Naive thymus-derived CD8-positive, alpha-beta T cell (primary cell): ENCODE measurements at regions not wholly inside any gene's neighbourhood (a gene's known extent, or its start where the extent isn't known, plus 50 kb on each side); places are given as distances from the start of the nearest gene placed in this dataset.

Source experiments
- ATAC-seq, 2 donors: fragments of 150-1000 bp; cut with Tn5 transposase in 1 of 2; sonication (Bioruptor Pico), chemical (Tn5 transposase) in 1 of 2; 1 replicate in 1 of 2; 2 replicates in 1 of 2; pipeline ENCODE4 v1.10.0; 2021; ENCODE audit warnings: mild to moderate bottlenecking in 2 of 2, moderate library complexity in 2 of 2
- POLR2A ChIA-PET: fragments of 350-600 bp; sonication (Branson Sonifier 250); formaldehyde crosslinking; loops from one replicate; lab custom pipeline; 2021; ENCODE audit warnings: antibody characterized with exemption; lab: Charles Lee
- DNase-seq, 10 donors: peaks; one replicate each; pipeline versions ENCODE4 v3.0.0 to v3.0.0-alpha.2; 2020 to 2022
- H3K27ac Mint-ChIP-seq, 10 donors: one replicate each; pipeline ENCODE4 v1.8.0; 2020 to 2022; ENCODE audit warnings: mild to moderate bottlenecking in 10 of 10, mixed read lengths in 10 of 10, moderate library complexity in 4 of 10, inconsistent platforms in 1 of 10
- H3K27me3 Mint-ChIP-seq, 5 donors: one replicate each; pipeline ENCODE4 v1.8.0; 2021 to 2022; ENCODE audit warnings: mixed read lengths in 5 of 5
- H3K36me3 Mint-ChIP-seq, 3 donors: one replicate each; pipeline ENCODE4 v1.8.0; 2020 to 2022; ENCODE audit warnings: mixed read lengths in 3 of 3, mild to moderate bottlenecking in 2 of 3, inconsistent platforms in 1 of 3
- H3K4me1 Mint-ChIP-seq, 4 donors: one replicate each; pipeline ENCODE4 v1.8.0; 2021 to 2022; ENCODE audit warnings: mixed read lengths in 4 of 4
- H3K4me3 Mint-ChIP-seq, 10 donors: one replicate each; pipeline ENCODE4 v1.8.0; 2020 to 2022; ENCODE audit warnings: mild to moderate bottlenecking in 10 of 10, mixed read lengths in 10 of 10, moderate library complexity in 6 of 10, inconsistent platforms in 1 of 10
- H3K9me3 Mint-ChIP-seq, 9 donors: one replicate each; pipeline ENCODE4 v1.8.0; 2020 to 2022; ENCODE audit warnings: mixed read lengths in 9 of 9, mild to moderate bottlenecking in 3 of 9, inconsistent platforms in 1 of 9, moderate library complexity in 1 of 9

DNA sequence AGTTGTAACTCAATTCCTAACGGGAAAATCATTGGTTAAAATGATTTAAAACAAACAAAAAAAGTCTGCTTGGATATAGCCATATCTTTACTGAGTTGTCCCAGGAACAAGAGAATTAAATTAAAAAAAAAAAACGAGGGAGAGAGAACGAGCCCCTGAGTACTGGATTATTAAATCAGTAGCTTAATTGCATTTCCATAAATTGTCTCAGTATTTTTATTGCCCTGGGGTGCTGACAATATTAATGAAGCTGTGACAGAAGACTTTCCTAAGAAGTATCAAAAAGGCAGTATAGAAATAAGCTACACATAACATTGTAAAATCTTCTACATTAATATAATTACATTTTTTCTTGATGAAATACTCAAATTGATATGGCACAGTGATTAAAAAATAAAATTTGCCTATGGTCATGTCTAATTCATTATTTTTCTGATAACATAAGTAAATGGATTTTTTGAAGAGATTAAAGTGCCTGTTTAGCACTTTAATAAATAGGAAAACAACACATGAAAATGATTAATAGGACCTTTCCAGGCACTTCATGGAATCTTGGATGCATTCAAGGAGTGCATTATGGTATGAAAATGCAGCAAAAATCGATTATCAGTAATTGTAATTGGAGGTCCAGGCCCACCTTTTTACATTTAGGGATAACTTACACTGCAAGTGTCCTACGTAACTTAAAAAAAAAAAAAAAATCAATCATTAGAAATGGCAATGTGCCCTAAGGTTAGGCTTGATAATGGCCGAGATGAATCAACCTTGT, 2233.4 kb downstream of the ARAP2 start:
- no peak for DNase-seq
- ATAC-seq, result no peak
- POLR2A ChIA-PET, result no interaction called here
- Mint-ChIP-seq H3K36me3 (no peaks in the 10 kb centered on the region), H3K27me3 (no peaks in the 10 kb centered on the region), H3K4me3 (no peak overlapping the region), H3K9me3 (peaks cover 0 to 19% (median 1%) of the 10 kb centered on the region in 9 donors), H3K4me1 (no peaks in the 10 kb centered on the region), H3K27ac (no peak overlapping the region)

DNA sequence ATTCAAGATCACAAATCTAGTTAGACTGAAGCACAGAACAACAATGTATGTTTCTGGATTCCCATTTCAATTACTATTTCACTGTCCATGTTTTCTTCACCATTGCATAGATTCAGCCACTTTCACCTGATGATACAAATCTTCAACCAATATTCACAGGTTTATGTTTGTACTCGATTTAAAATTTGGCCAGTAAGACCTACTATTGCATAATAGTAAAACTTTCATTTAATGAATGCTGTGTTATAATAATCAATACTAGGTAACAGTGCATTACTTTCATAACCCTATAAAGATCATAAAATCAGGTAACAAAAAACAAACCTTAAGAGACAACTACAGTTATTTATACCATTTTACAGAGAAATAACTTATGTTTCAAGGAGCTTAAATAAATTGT, 2209.1 kb downstream of the ARAP2 start:
- H3K9me3 Mint-ChIP-seq, result peaks cover 0 to 25% (median 4%) of the 10 kb centered on the region in 9 donors

DNA sequence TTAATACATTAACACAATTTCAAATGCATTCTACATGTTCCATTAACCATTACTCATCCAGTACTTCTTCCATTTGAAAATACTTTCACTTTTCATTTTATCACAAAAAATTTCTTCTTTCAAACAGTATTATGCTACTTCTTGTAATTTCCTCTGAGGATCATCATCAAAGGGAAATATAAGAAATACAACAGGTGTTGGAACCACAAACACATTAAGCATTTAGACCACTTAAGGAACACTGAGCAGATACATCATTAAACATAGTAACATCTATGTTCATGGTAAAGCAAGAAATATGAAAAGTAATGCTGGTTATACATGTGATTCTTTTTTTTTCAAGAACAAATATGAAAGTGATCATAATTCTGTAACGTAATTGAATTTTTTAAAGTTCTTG, 2207.0 kb downstream of the ARAP2 start:
- Mint-ChIP-seq H3K4me1 (no peaks in the 10 kb centered on the region), H3K27me3 (no peaks in the 10 kb centered on the region), H3K36me3 (no peaks in the 10 kb centered on the region), H3K9me3 (peaks cover 0 to 19% (median 4%) of the 10 kb centered on the region in 9 donors), H3K27ac (no peak overlapping the region), H3K4me3 (no peak overlapping the region)
- ATAC-seq (no peak), DNase-seq (no peak)
- POLR2A ChIA-PET, result no interaction called here

More for the DNA sequence above, 2209.1 kb downstream of the ARAP2 start:
- Mint-ChIP-seq H3K4me1 (no peaks in the 10 kb centered on the region), H3K36me3 (no peaks in the 10 kb centered on the region), H3K4me3 (no peak overlapping the region), H3K27ac (no peak overlapping the region), H3K27me3 (no peaks in the 10 kb centered on the region)
- POLR2A ChIA-PET, result no interaction called here
- ATAC-seq (no peak), DNase-seq (no peak)

DNA sequence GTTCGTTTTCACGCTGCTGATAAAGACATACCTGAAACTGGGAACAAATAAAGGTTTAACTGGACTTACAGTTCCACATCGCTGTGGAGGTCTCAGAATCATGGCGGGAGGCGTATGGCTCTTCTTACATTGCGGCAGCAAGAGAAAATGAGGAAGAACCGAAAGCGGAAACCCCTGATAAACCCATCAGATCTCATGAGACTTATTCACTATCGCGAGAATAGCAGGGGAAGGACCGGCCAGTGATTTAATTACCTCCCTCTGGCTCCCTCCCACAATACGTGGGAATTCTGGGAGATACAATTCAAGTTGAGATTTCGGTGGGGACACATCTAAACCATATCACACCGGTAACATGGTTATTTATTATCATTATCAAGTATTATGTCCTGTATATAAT, 2204.5 kb downstream of the ARAP2 start:
- no peaks in the 10 kb centered on the region for H3K4me1 Mint-ChIP-seq
- no peak overlapping the region for H3K4me3 Mint-ChIP-seq
- H3K27ac Mint-ChIP-seq, result no peak overlapping the region
- DNase-seq (no peak), ATAC-seq (no peak)
- peaks cover 0 to 12% (median 3%) of the 10 kb centered on the region in 9 donors for H3K9me3 Mint-ChIP-seq
- POLR2A ChIA-PET, result no interaction called here
- no peaks in the 10 kb centered on the region for H3K27me3 Mint-ChIP-seq
- H3K36me3 Mint-ChIP-seq, result no peaks in the 10 kb centered on the region

DNA sequence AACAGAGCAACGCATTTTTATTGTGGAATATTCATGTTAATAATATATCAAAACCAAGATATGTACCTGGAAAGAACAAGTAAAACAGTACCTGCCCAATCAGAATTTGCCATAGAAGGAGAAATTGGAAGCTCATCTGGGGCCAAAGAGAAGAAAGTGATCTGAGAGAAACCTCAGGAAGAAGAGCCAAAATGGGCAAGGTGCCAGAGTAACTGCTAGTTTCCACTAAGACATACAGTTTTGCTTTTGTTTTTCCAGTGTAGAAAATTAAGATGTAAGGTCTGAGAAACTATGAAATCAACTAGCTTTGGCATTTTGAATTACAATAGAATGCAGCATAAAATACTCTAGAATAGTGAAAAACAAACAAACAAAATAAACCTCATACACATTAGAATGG, 2201.2 kb downstream of the ARAP2 start:
- no peak overlapping the region for H3K4me3 Mint-ChIP-seq
- no peak overlapping the region for H3K27ac Mint-ChIP-seq
- H3K27me3 Mint-ChIP-seq, result no peaks in the 10 kb centered on the region
- H3K9me3 Mint-ChIP-seq, result peaks cover 0 to 21% (median 4%) of the 10 kb centered on the region in 9 donors
- POLR2A ChIA-PET, result no interaction called here
- ATAC-seq (no peak), DNase-seq (no peak)
- no peaks in the 10 kb centered on the region for H3K36me3 Mint-ChIP-seq
- no peaks in the 10 kb centered on the region for H3K4me1 Mint-ChIP-seq

DNA sequence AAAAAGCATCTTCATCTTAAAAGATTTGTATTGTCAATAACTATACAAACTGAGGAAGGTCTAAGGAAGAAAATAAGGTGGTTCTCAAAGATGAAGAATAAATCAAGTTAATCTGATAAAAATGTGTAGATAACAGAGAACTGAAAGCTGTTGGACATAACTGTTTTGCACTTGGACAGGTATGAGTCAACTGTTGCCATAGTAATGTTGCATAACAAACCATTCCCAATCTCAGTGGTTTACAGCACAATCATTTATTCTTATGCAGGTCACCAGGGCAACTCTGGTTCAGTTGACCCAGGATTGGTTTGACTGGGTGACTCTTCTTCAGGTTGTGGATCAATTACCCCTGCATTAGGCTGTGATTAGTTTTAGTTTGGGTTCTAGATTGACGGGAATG, 2197.7 kb downstream of the ARAP2 start:
- Mint-ChIP-seq H3K9me3 (peaks cover 0 to 18% (median 4%) of the 10 kb centered on the region in 9 donors), H3K4me3 (no peak overlapping the region), H3K27me3 (no peaks in the 10 kb centered on the region), H3K4me1 (no peaks in the 10 kb centered on the region), H3K36me3 (no peaks in the 10 kb centered on the region), H3K27ac (no peak overlapping the region)
- ATAC-seq, result no peak
- POLR2A ChIA-PET, result no interaction called here
- DNase-seq, result no peak

DNA sequence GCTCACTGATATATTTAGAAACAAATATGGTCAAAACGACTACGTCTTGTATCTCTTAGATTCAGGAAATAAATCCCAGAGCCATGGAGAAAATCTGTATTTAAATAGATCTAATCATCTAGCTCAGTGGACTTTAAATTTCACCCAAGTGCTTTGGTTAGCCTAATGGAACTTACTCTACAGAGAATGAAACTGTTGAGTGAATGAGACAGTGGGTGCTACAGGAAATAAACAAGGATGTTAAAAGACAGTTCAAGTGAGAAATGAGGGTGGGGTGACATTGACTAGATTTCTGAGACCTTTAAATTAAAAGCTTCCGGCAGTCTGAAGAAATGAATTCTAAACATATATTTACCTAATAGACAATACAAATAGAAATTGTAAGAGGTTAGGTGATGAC, 2197.0 kb downstream of the ARAP2 start:
- POLR2A ChIA-PET, result no interaction called here
- ATAC-seq, result no peak
- no peak overlapping the region for H3K4me3 Mint-ChIP-seq
- H3K36me3 Mint-ChIP-seq, result no peaks in the 10 kb centered on the region
- DNase-seq, result no peak
- H3K4me1 Mint-ChIP-seq, result no peaks in the 10 kb centered on the region
- H3K27ac Mint-ChIP-seq, result no peak overlapping the region
- peaks cover 0 to 18% (median 4%) of the 10 kb centered on the region in 9 donors for H3K9me3 Mint-ChIP-seq
- H3K27me3 Mint-ChIP-seq, result no peaks in the 10 kb centered on the region

DNA sequence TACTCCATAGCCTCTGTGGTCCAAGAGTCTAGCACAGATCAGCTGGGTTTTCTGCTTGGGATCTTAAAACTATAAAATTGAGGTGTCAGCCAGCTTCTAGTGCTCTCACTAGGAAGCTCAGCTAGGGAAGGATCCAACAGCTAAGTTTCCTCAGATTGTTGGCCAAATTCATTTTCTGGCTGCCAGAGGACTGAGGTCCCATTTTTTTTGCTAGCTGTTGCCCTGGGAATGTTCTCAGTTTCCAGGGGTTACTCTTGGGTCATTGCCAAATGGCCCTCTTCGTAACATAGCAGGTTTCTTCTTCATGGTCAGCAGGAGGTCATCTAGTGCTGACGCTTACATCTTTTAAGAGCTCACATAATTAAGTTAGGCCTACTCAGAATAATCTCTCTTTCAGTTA, 2178.2 kb downstream of the ARAP2 start:
- POLR2A ChIA-PET, result no interaction called here
- no peak overlapping the region for H3K27ac Mint-ChIP-seq
- DNase-seq, result no peak
- no peak overlapping the region for H3K4me3 Mint-ChIP-seq
- H3K4me1 Mint-ChIP-seq, result no peaks in the 10 kb centered on the region
- H3K9me3 Mint-ChIP-seq, result peaks cover 0 to 3% (median under 1%) of the 10 kb centered on the region in 9 donors
- ATAC-seq, result no peak
- no peaks in the 10 kb centered on the region for H3K36me3 Mint-ChIP-seq
- no peaks in the 10 kb centered on the region for H3K27me3 Mint-ChIP-seq

DNA sequence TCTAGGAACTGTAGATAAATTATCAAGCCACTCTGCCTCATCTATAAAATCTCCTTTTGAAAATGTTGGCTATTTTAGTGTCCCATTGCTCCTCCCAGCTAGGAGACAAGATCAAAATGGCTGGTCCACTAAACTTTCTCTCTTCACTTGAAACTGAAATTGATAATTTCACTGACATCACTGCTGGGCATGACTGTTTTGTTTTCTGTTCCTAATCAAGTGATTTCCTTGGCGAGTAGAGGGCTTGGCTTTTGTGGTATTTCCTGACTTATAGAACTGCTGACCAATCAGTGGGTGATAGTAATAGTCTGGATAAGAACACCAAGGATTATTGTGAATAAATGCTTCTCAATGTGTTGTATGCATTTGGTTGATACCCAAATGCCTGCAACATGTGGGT, 2152.9 kb downstream of the ARAP2 start:
- H3K27ac Mint-ChIP-seq, result no peak overlapping the region
- no peak for DNase-seq
- no peak overlapping the region for H3K4me3 Mint-ChIP-seq
- POLR2A ChIA-PET, result no interaction called here
- no peaks in the 10 kb centered on the region for H3K4me1 Mint-ChIP-seq
- H3K36me3 Mint-ChIP-seq, result no peaks in the 10 kb centered on the region
- no peak for ATAC-seq
- H3K27me3 Mint-ChIP-seq, result no peaks in the 10 kb centered on the region
- peaks cover 0 to 21% (median 5%) of the 10 kb centered on the region in 9 donors for H3K9me3 Mint-ChIP-seq

DNA sequence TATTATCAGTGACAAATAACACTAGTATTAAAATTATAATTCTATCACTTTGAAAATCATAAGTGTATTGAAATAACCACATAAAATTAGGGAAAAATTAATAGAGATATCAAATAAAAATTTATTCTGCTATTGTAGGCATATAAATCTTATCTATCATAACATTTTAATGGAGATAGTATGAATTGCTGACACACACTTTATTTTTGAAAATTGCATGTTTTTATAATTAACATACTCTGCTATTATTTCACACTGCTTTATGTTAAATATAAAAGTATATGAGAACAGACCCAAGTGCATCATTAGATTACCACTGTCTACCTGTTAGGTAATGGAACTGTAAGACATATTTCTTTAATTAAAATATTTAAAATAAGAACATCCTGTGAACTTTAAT, 2150.2 kb downstream of the ARAP2 start:
- POLR2A ChIA-PET, result no interaction called here
- H3K36me3 Mint-ChIP-seq, result no peaks in the 10 kb centered on the region
- no peaks in the 10 kb centered on the region for H3K27me3 Mint-ChIP-seq
- DNase-seq (no peak), ATAC-seq (no peak)
- H3K4me1 Mint-ChIP-seq, result no peaks in the 10 kb centered on the region
- H3K27ac Mint-ChIP-seq, result no peak overlapping the region
- no peak overlapping the region for H3K4me3 Mint-ChIP-seq
- peaks cover 0 to 21% (median 4%) of the 10 kb centered on the region in 9 donors for H3K9me3 Mint-ChIP-seq

DNA sequence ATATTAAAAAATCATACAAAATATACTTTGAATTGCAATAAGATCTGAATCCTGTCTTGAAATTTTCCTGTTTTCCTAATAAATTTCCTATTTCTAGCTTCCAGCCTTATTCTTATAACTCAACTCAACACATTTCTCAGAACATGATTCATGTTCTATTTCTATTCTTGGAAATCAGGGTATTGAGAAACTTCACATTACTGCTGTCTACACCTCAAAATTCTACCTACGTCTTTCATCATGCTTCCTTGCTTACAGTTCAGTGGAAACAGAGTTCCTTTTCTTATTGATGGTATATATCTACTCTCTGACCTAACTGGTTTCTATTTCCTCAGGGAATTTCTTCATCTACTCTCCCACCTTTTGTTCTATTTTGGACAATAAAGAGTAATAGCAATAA, 2139.0 kb downstream of the ARAP2 start:
- ATAC-seq (no peak), DNase-seq (no peak)
- no peaks in the 10 kb centered on the region for H3K36me3 Mint-ChIP-seq
- H3K4me1 Mint-ChIP-seq, result no peaks in the 10 kb centered on the region
- H3K9me3 Mint-ChIP-seq, result peaks cover 0 to 7% (median 0%) of the 10 kb centered on the region in 9 donors
- no peak overlapping the region for H3K27ac Mint-ChIP-seq
- no peak overlapping the region for H3K4me3 Mint-ChIP-seq
- POLR2A ChIA-PET, result no interaction called here
- H3K27me3 Mint-ChIP-seq, result no peaks in the 10 kb centered on the region

DNA sequence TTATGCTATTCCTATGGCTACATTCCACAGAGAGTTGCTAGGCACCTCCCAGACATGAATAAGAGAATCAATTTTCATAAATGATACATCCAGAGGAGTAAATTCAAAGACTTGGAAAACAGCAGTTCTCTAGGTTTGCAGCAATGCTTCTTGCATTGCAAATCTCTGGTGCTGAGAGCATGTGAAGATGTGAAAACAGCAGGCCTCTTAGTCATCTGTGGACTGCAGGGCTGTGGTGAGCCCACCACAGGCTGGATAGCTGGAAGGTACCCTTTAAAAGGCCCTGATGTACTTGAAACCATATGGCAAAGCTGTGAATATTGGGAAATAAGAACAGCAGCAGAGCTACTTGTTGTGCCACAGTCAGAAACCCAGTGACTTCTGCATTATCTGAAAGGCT, 2135.9 kb downstream of the ARAP2 start:
- no peak overlapping the region for H3K4me3 Mint-ChIP-seq
- ATAC-seq (no peak), DNase-seq (no peak)
- peaks cover 0 to 7% (median 0%) of the 10 kb centered on the region in 9 donors for H3K9me3 Mint-ChIP-seq
- no peak overlapping the region for H3K27ac Mint-ChIP-seq
- no peaks in the 10 kb centered on the region for H3K36me3 Mint-ChIP-seq
- H3K27me3 Mint-ChIP-seq, result no peaks in the 10 kb centered on the region
- POLR2A ChIA-PET, result no interaction called here
- no peaks in the 10 kb centered on the region for H3K4me1 Mint-ChIP-seq

DNA sequence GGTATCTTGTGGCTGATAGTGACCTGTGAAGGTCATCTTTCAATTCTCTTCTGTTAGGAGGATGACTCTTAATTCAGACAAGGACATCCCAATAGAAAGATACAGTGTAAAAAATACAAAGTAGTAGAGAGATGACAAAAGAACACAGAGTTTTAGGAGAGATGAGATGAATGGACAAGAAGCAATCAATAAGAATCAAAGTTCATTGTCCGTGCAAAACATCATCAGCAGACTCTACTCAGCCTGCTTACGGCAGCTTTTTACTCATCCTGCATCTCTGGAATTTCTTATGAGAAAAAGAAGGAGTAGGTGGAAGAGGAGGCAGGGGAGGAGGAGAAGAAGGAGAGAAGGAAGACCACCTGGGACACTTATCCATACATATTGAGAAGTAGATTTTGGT, 2131.7 kb downstream of the ARAP2 start:
- H3K36me3 Mint-ChIP-seq, result no peaks in the 10 kb centered on the region
- H3K27ac Mint-ChIP-seq, result no peak overlapping the region
- POLR2A ChIA-PET, result no interaction called here
- ATAC-seq (no peak), DNase-seq (no peak)
- H3K4me1 Mint-ChIP-seq, result no peaks in the 10 kb centered on the region
- H3K27me3 Mint-ChIP-seq, result no peaks in the 10 kb centered on the region
- peaks cover 0 to 3% (median 0%) of the 10 kb centered on the region in 9 donors for H3K9me3 Mint-ChIP-seq
- H3K4me3 Mint-ChIP-seq, result no peak overlapping the region

DNA sequence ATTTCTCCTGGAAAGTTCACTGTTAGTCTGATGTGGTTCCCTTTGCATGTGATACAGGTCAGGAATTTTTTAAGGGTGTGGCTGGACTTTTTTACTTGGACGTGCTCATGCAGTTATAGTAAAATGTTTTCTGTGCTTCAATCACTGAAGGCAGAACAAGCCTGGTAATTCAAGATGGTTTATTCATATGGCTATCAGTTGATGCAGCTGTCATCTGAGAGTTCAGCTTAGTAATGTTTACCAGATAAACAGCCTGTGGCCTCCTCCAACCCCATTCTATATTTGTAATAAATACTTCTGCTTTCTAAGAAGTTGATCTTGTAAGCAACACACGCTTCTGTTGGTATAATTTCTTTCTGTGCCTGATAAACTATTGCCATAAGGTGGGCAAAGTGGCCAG, 2105.9 kb downstream of the ARAP2 start:
- DNase-seq (no peak), ATAC-seq (no peak)
- H3K4me1 Mint-ChIP-seq, result no peaks in the 10 kb centered on the region
- H3K36me3 Mint-ChIP-seq, result peaks cover 0 to 13% (median 0%) of the 10 kb centered on the region in 3 donors
- H3K9me3 Mint-ChIP-seq, result peaks cover 3 to 46% (median 12%) of the 10 kb centered on the region in 9 donors
- POLR2A ChIA-PET, result no interaction called here
- no peaks in the 10 kb centered on the region for H3K27me3 Mint-ChIP-seq
- no peak overlapping the region for H3K27ac Mint-ChIP-seq
- H3K4me3 Mint-ChIP-seq, result no peak overlapping the region
